ENCODE measurements at regions not wholly inside any gene's neighbourhood (a gene's known extent, or its start where the extent isn't known, plus 50 kb on each side); places are given as distances from the start of the nearest gene placed in this dataset.

DNA sequence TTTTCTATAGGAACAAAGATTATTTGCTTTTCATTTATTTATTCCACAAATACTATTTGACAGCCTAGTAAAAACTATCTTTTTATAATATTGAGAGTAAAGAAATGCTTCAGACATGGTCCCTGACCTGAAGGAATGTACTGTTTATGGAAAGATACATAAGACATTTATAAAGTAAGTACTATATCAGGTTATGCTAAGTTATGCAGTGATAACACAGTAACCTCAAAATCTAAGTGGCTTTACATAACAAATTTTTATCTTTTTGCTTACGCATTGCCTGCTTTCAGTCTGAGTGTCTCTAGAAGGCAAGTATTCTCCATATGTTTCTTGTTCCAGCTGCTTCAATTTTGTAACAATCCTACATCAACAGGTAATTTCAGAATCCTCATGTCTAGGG is 694.0 kb downstream of the SQOR start:
- no peak overlapping the region for H3K9ac ChIP-seq (ENCODE audit: low read length in 5 of 5)
- H3K4me1 ChIP-seq (ENCODE audit: control insufficient read depth in 5 of 5, insufficient read depth in 5 of 5, low read length in 5 of 5) = no peaks in the 10 kb centered on the region
- H3K36me3 ChIP-seq (ENCODE audit: control insufficient read depth in 5 of 5, insufficient read depth in 5 of 5, low read length in 5 of 5) = no peaks in the 10 kb centered on the region
- H3K27me3 ChIP-seq (ENCODE audit: control insufficient read depth in 5 of 5, insufficient read depth in 4 of 5, low read length in 5 of 5) = no peaks in the 10 kb centered on the region
- no peaks in the 10 kb centered on the region for H3K9me3 ChIP-seq (ENCODE audit: control insufficient read depth in 5 of 5, low read length in 5 of 5)
- no peak overlapping the region for H3K4me3 ChIP-seq (ENCODE audit: low read depth in 1 of 5, low read length in 5 of 5)
- H3K27ac ChIP-seq (ENCODE audit: low read depth, low read length) = no peak overlapping the region

DNA sequence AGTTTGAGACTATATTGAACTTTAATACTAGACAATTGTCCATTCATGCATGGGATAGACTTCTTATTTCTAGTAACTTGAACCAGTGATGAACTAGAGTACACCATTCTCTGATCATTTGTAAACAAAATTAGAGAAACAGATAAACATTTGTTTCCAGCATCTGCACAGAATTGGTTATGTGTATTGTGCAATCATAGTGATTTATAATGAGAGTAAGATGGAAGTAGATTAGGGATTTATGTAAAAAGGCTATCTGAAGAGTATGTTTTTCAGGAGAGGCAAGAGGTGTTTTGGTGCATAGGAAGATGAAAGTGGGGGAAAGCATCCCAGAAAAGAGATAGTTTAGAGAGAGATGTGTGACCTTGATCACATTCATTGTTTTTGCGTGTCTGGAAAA is 695.0 kb downstream of the SQOR start:
- no peaks in the 10 kb centered on the region for H3K9me3 ChIP-seq (ENCODE audit: control insufficient read depth in 5 of 5, low read length in 5 of 5)
- no peak overlapping the region for H3K27ac ChIP-seq (ENCODE audit: low read depth, low read length)
- H3K4me3 ChIP-seq (ENCODE audit: low read depth in 1 of 5, low read length in 5 of 5) = no peak overlapping the region
- H3K27me3 ChIP-seq (ENCODE audit: control insufficient read depth in 5 of 5, insufficient read depth in 4 of 5, low read length in 5 of 5) = no peaks in the 10 kb centered on the region
- no peaks in the 10 kb centered on the region for H3K36me3 ChIP-seq (ENCODE audit: control insufficient read depth in 5 of 5, insufficient read depth in 5 of 5, low read length in 5 of 5)
- H3K9ac ChIP-seq (ENCODE audit: low read length in 5 of 5) = no peak overlapping the region
- H3K4me1 ChIP-seq (ENCODE audit: control insufficient read depth in 5 of 5, insufficient read depth in 5 of 5, low read length in 5 of 5) = no peaks in the 10 kb centered on the region

DNA sequence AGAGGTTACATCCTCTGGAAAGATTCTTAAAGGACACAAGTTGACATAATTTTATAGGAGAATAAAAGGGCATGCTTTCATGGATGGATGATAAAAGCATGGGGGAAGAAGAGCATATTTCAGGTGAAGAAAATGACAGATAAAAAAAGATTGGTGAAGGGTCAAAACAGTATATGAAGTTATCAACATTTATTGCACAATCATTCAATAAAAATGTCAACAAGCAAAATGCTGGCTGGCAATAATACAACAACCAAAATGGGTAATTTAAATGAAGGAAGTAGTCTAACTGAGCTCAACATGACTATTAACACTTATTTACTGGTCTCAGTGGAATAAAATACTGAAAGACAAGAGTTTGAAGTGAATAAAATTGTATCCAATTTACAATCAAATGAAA is 696.7 kb downstream of the SQOR start:
- Histone ChIP-seq H3K4me1 (ENCODE audit: control insufficient read depth in 5 of 5, insufficient read depth in 5 of 5, low read length in 5 of 5) (no peaks in the 10 kb centered on the region), H3K9ac (ENCODE audit: low read length in 5 of 5) (no peak overlapping the region), H3K27ac (ENCODE audit: low read depth, low read length) (no peak overlapping the region), H3K4me3 (ENCODE audit: low read depth in 1 of 5, low read length in 5 of 5) (no peak overlapping the region), H3K9me3 (ENCODE audit: control insufficient read depth in 5 of 5, low read length in 5 of 5) (no peaks in the 10 kb centered on the region), H3K36me3 (ENCODE audit: control insufficient read depth in 5 of 5, insufficient read depth in 5 of 5, low read length in 5 of 5) (no peaks in the 10 kb centered on the region), H3K27me3 (ENCODE audit: control insufficient read depth in 5 of 5, insufficient read depth in 4 of 5, low read length in 5 of 5) (no peaks in the 10 kb centered on the region)

DNA sequence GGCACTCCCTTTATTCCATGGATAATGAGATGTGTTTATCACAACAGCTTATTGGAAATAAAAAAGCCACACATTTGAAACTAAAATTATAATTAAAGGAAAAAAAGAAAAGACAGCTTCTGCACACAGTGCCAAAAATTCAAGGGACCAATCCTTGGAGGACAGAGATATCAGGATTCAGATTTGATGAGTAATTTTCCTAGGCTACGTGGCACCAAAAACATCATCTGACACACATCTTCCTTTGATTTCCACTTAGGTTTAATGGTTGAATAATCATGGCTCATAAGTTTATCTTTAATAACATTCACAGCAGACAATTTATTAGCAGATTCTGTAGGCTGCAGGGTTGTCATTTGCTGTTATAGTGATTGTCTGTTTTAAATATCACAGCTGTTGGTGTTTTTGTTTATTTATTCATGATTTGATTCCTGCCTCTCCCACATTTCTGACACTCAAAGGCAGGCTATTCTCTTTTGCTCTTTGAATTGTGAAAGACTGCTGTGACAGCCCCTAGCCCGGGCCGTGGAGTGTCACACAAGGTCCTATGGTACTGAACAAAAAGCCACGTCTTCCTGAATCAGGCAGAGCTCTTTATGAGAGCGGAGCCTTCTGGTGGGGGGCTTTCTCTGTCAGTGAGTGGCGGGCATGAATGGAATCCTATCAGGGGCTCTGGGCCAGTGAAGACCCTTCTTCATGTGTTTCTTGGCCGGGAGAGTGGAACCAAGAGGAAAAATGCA is 708.5 kb downstream of the SQOR start:
- H3K27me3 ChIP-seq (ENCODE audit: control insufficient read depth in 5 of 5, insufficient read depth in 4 of 5, low read length in 5 of 5) = no peaks in the 10 kb centered on the region
- H3K4me1 ChIP-seq (ENCODE audit: control insufficient read depth in 5 of 5, insufficient read depth in 5 of 5, low read length in 5 of 5) = no peaks in the 10 kb centered on the region
- no peaks in the 10 kb centered on the region for H3K9me3 ChIP-seq (ENCODE audit: control insufficient read depth in 5 of 5, low read length in 5 of 5)
- H3K9ac ChIP-seq (ENCODE audit: low read length in 5 of 5) = no peak overlapping the region
- H3K27ac ChIP-seq (ENCODE audit: low read depth, low read length) = no peak overlapping the region
- H3K4me3 ChIP-seq (ENCODE audit: low read depth in 1 of 5, low read length in 5 of 5) = no peak overlapping the region
- H3K36me3 ChIP-seq (ENCODE audit: control insufficient read depth in 5 of 5, insufficient read depth in 5 of 5, low read length in 5 of 5) = no peaks in the 10 kb centered on the region

DNA sequence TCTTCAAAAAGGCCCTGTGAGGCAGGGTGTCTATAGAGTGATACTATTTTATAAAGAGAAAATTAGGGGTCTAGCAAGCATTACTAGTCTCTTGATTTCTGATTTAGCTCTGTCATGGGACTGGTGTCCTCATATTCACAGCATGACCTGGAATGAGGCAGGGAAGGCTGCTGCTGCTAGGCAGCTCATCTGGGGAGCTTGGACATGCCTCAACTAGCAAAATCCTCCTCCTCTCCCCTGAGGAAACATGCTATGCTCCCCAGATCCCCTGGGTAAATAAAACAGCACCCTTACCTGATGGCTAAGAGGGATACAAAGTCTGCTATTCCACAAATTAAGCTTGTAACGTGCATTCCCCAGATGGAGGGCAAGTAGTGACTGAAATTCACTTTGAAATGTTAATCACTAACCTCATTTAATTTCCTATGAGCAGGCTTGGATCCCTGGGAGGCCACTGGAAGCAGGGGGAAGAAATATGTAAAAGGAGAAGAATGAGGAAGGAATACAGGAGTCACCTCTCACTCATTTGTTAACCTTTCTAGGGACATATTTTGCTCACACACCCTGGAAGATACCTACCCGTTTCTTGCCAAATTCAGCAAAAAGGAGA is 709.4 kb downstream of the SQOR start:
- no peak overlapping the region for H3K4me3 ChIP-seq (ENCODE audit: low read depth in 1 of 5, low read length in 5 of 5)
- H3K27ac ChIP-seq (ENCODE audit: low read depth, low read length) = no peak overlapping the region
- H3K36me3 ChIP-seq (ENCODE audit: control insufficient read depth in 5 of 5, insufficient read depth in 5 of 5, low read length in 5 of 5) = no peaks in the 10 kb centered on the region
- no peaks in the 10 kb centered on the region for H3K4me1 ChIP-seq (ENCODE audit: control insufficient read depth in 5 of 5, insufficient read depth in 5 of 5, low read length in 5 of 5)
- H3K9me3 ChIP-seq (ENCODE audit: control insufficient read depth in 5 of 5, low read length in 5 of 5) = no peaks in the 10 kb centered on the region
- H3K9ac ChIP-seq (ENCODE audit: low read length in 5 of 5) = no peak overlapping the region
- no peaks in the 10 kb centered on the region for H3K27me3 ChIP-seq (ENCODE audit: control insufficient read depth in 5 of 5, insufficient read depth in 4 of 5, low read length in 5 of 5)

DNA sequence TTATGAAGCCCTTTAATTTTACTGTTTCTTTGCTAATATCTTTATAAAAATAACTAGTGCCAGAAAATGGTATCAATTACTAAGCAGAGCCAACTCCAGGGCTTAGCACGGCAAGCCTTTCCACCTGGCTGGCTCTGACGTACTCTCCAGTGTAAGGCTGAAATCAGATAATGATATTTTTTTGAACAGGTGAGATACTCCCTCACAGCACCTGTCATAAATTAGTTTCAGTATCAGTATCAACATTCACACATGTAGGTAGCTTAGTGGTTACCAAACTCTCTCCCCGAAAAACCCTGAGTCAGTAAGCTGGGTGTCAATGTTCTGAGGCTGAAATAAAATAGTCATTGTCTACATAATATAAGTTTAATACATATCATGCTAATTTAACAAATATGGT is 710.1 kb downstream of the SQOR start:
- H3K9ac ChIP-seq (ENCODE audit: low read length in 5 of 5) = no peak overlapping the region
- no peaks in the 10 kb centered on the region for H3K27me3 ChIP-seq (ENCODE audit: control insufficient read depth in 5 of 5, insufficient read depth in 4 of 5, low read length in 5 of 5)
- no peak overlapping the region for H3K4me3 ChIP-seq (ENCODE audit: low read depth in 1 of 5, low read length in 5 of 5)
- no peaks in the 10 kb centered on the region for H3K36me3 ChIP-seq (ENCODE audit: control insufficient read depth in 5 of 5, insufficient read depth in 5 of 5, low read length in 5 of 5)
- no peaks in the 10 kb centered on the region for H3K4me1 ChIP-seq (ENCODE audit: control insufficient read depth in 5 of 5, insufficient read depth in 5 of 5, low read length in 5 of 5)
- no peak overlapping the region for H3K27ac ChIP-seq (ENCODE audit: low read depth, low read length)
- no peaks in the 10 kb centered on the region for H3K9me3 ChIP-seq (ENCODE audit: control insufficient read depth in 5 of 5, low read length in 5 of 5)

DNA sequence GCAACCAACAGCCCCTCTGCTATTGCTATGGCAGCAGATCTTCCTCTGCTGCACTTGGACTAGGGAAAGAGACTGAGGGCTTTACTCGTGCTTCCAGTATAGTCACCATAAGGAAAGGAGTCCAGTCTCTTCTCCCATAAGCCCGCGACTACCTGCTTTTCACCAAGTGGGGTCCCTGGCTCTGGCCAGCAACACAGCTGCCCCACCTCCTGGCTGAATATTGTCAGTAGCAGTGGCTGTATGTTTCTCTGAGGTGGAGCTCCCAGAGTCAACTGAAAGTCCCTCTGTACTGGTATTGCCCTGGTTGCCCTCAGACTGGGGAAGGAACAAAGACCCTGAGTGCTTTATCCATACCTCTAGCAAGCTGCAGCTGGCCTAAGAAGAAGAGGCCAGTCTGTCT is 719.6 kb downstream of the SQOR start:
- H3K27me3 ChIP-seq (ENCODE audit: control insufficient read depth in 5 of 5, insufficient read depth in 4 of 5, low read length in 5 of 5) = no peaks in the 10 kb centered on the region
- no peak overlapping the region for H3K4me3 ChIP-seq (ENCODE audit: low read depth in 1 of 5, low read length in 5 of 5)
- H3K9me3 ChIP-seq (ENCODE audit: control insufficient read depth in 5 of 5, low read length in 5 of 5) = peaks cover 0 to 3% (median 0%) of the 10 kb centered on the region in 5 donors
- H3K4me1 ChIP-seq (ENCODE audit: control insufficient read depth in 5 of 5, insufficient read depth in 5 of 5, low read length in 5 of 5) = no peaks in the 10 kb centered on the region
- H3K9ac ChIP-seq (ENCODE audit: low read length in 5 of 5) = no peak overlapping the region
- no peaks in the 10 kb centered on the region for H3K36me3 ChIP-seq (ENCODE audit: control insufficient read depth in 5 of 5, insufficient read depth in 5 of 5, low read length in 5 of 5)
- no peak overlapping the region for H3K27ac ChIP-seq (ENCODE audit: low read depth, low read length)

DNA sequence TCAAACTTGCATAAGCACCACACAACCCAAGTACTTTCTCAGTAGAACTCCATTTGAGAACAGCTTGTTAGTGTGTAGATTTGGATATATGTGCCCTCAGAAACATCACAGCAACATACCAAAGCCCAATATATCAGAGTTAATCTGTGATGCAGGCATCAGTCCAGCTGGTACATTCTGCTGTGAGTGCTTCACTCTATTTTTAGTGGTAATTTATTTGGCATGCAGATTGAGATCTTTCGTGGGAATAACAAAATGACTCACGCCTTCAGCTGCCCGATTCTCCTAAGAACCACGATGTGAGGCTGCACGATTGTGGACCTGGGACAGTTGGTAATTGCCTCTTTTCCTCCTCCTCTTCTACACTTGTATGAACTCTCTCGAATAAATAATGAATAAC is 730.7 kb downstream of the SQOR start:
- Histone ChIP-seq H3K36me3 (ENCODE audit: control insufficient read depth in 5 of 5, insufficient read depth in 5 of 5, low read length in 5 of 5) (no peaks in the 10 kb centered on the region), H3K4me3 (ENCODE audit: low read depth in 1 of 5, low read length in 5 of 5) (peak overlapping the region in 2 of 5 donors; percentile 3 to 43), H3K9ac (ENCODE audit: low read length in 5 of 5) (no peak overlapping the region), H3K27ac (ENCODE audit: low read depth, low read length) (no peak overlapping the region), H3K27me3 (ENCODE audit: control insufficient read depth in 5 of 5, insufficient read depth in 4 of 5, low read length in 5 of 5) (no peaks in the 10 kb centered on the region), H3K4me1 (ENCODE audit: control insufficient read depth in 5 of 5, insufficient read depth in 5 of 5, low read length in 5 of 5) (no peaks in the 10 kb centered on the region), H3K9me3 (ENCODE audit: control insufficient read depth in 5 of 5, low read length in 5 of 5) (peaks cover 0 to 2% (median 0%) of the 10 kb centered on the region in 5 donors)

DNA sequence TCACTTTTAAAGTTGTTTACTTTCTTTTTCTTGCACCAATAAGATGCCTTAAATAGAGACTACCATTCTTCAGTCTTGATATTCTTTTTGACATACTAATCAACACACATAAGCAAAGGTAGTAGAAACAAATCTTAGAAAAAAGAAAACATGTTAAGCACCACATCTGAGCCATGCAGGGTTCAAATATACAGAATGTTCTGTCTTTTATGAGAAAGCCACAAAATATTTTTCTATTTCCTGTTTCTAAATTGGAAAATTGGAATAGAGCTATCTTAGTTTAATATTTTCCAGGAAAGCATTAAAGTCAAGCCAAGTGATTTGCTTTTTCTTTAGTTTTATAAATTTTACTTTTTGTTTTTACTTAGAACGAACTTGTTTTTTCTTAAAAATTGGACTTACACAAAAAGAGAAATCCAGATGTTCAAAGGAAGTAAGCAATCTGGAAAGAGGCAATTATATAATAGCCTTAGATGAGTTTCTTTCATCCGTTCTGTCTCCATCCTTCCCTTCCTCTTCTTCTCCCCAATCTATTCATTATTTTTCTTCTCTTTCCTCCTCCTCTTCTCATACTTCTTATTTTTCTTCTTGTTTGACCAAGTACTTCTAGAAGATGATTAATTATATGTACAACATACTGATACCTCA is 731.7 kb downstream of the SQOR start:
- Histone ChIP-seq H3K9me3 (ENCODE audit: control insufficient read depth in 5 of 5, low read length in 5 of 5) (peaks cover 0 to 10% (median 3%) of the 10 kb centered on the region in 5 donors), H3K27me3 (ENCODE audit: control insufficient read depth in 5 of 5, insufficient read depth in 4 of 5, low read length in 5 of 5) (no peaks in the 10 kb centered on the region), H3K27ac (ENCODE audit: low read depth, low read length) (no peak overlapping the region), H3K4me3 (ENCODE audit: low read depth in 1 of 5, low read length in 5 of 5) (no peak overlapping the region), H3K4me1 (ENCODE audit: control insufficient read depth in 5 of 5, insufficient read depth in 5 of 5, low read length in 5 of 5) (no peaks in the 10 kb centered on the region), H3K9ac (ENCODE audit: low read length in 5 of 5) (no peak overlapping the region), H3K36me3 (ENCODE audit: control insufficient read depth in 5 of 5, insufficient read depth in 5 of 5, low read length in 5 of 5) (no peaks in the 10 kb centered on the region)

DNA sequence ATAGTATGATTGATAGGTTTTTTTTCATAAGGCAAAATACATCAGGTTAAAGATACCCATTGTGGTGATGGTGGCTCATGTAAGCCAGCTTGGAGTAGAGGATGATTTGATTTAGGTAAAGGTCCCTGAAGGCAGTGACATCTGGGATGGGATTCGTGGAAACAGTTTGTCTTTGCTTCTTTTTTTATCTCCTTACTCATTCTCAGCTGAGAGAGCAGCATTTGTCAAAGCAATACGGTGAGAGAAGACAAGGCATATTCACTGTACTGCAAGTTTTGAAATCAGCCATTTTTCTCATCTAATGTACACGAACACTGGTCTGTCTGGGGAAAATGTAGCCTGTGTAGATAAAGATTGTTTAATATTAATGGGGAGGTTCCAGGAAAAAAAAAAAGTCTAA is 749.1 kb downstream of the SQOR start:
- Histone ChIP-seq H3K4me1 (ENCODE audit: control insufficient read depth in 5 of 5, insufficient read depth in 5 of 5, low read length in 5 of 5) (no peaks in the 10 kb centered on the region), H3K27me3 (ENCODE audit: control insufficient read depth in 5 of 5, insufficient read depth in 4 of 5, low read length in 5 of 5) (no peaks in the 10 kb centered on the region), H3K9ac (ENCODE audit: low read length in 5 of 5) (no peak overlapping the region), H3K36me3 (ENCODE audit: control insufficient read depth in 5 of 5, insufficient read depth in 5 of 5, low read length in 5 of 5) (no peaks in the 10 kb centered on the region), H3K4me3 (ENCODE audit: low read depth in 1 of 5, low read length in 5 of 5) (no peak overlapping the region), H3K27ac (ENCODE audit: low read depth, low read length) (no peak overlapping the region), H3K9me3 (ENCODE audit: control insufficient read depth in 5 of 5, low read length in 5 of 5) (no peaks in the 10 kb centered on the region)

Data from subcutaneous abdominal adipose tissue (tissue), 5 donors.